22Rv1 (cell line): ENCODE measurements at regions not wholly inside any gene's neighbourhood (a gene's known extent, or its start where the extent isn't known, plus 50 kb on each side); places are given as distances from the start of the nearest gene placed in this dataset.

Source experiments
- CTCF ChIP-seq: fragments of 450-650 bp; IDR thresholded peaks from 2 replicates; pipeline ENCODE4 v1.5.1; 2017; ENCODE audit warnings: mild to moderate bottlenecking
- ZFX ChIP-seq: fragments of 450-650 bp; IDR thresholded peaks from 2 replicates; pipeline ENCODE4 v1.6.1; 2017; ENCODE audit warnings: antibody characterized with exemption, borderline replicate concordance

- TF ChIP-seq CTCF (no peak), ZFX (no peak)
These were observed 201.9 kb downstream of the TOMM20 start for GRCh38 chr1:234926559-234927311.
